Ramos (cell line): ENCODE measurements at regions not wholly inside any gene's neighbourhood (a gene's known extent, or its start where the extent isn't known, plus 50 kb on each side); places are given as distances from the start of the nearest gene placed in this dataset.
"Not testable (repeated sequence)": the region's sequence is repeated elsewhere in the genome, so short reads cannot be mapped to it uniquely, and the experiment has no call there.

Experiments used
- in situ Hi-C: fragments of 300-500 bp; cut with MboI; formaldehyde crosslinking; loops from one replicate; pipeline ENCODE4 v1.14.3; 2022; ENCODE audit warnings: low sequenced_read_pairs; ENCODE audit not compliant: unreplicated experiment

- in situ Hi-C loops = no loop called here
Observed at GRCh38 chr11:69869311-69869939, 50.2 kb upstream of the FGF3 start.

GRCh38 chr11:69870766-69871165 lies 51.5 kb upstream of the FGF3 start:
- in situ Hi-C loops = no loop called here

GRCh38 chr11:69873166-69874077 lies 54.2 kb upstream of the FGF3 start:
- in situ Hi-C loops = no loop called here

- in situ Hi-C loops = no loop called here
Observed at GRCh38 chr11:69874178-69874983, 55.2 kb upstream of the FGF3 start.

- in situ Hi-C loops = no loop called here
Observed at GRCh38 chr11:69874984-69875624, 55.9 kb upstream of the FGF3 start.

GRCh38 chr11:69876013-69876412 lies 56.8 kb upstream of the FGF3 start:
- in situ Hi-C loops = no loop called here

GRCh38 chr11:69877235-69877634 lies 58.0 kb upstream of the FGF3 start:
- in situ Hi-C loops = no loop called here

GRCh38 chr11:69877704-69878103 lies 58.5 kb upstream of the FGF3 start:
- in situ Hi-C loops = not testable (repeated sequence)

GRCh38 chr11:69878144-69878883 lies 59.1 kb upstream of the FGF3 start:
- in situ Hi-C loops = no loop called here

GRCh38 chr11:69878927-69879728 lies 59.9 kb upstream of the FGF3 start:
- in situ Hi-C loops = no loop called here

- in situ Hi-C loops = no loop called here
Observed at GRCh38 chr11:69879729-69880005, 60.5 kb upstream of the FGF3 start.

- in situ Hi-C loops = no loop called here
Observed at GRCh38 chr11:69880041-69880825, 61.0 kb upstream of the FGF3 start.

- in situ Hi-C loops = no loop called here
Observed at GRCh38 chr11:69880826-69881445, 61.7 kb upstream of the FGF3 start.

- in situ Hi-C loops = no loop called here
Observed at GRCh38 chr11:69881467-69882269, 62.5 kb upstream of the FGF3 start.

- in situ Hi-C loops = no loop called here
Observed at GRCh38 chr11:69882270-69882608, 63.0 kb upstream of the FGF3 start.

- in situ Hi-C loops = no loop called here
Observed at GRCh38 chr11:69883292-69884255, 64.4 kb upstream of the FGF3 start.
